WI38 (cell line): ENCODE measurements at regions not wholly inside any gene's neighbourhood (a gene's known extent, or its start where the extent isn't known, plus 50 kb on each side); places are given as distances from the start of the nearest gene placed in this dataset.

Experiments used
- H3K4me3 ChIP-seq: 2 replicates; pipeline ENCODE4 v1.5.1; 2011; ENCODE audit warnings: low read depth, mild to moderate bottlenecking, control low read depth, low read length
- CTCF ChIP-seq: IDR thresholded peaks from 2 replicates; pipeline ENCODE4 v1.5.1; 2012; ENCODE audit warnings: low read depth, mild to moderate bottlenecking, control low read depth, low read length

- H3K4me3 ChIP-seq = no peak overlapping the region
- no peak for TF ChIP-seq CTCF
These were observed 110.5 kb upstream of the ZNF32 start for GRCh38 chr10:43759216-43759615.

GRCh38 chr10:43756341-43756740 is 107.7 kb upstream of the ZNF32 start:
- H3K4me3 ChIP-seq = no peak overlapping the region
- TF ChIP-seq CTCF = no peak

GRCh38 chr10:43754569-43755260 is 106.0 kb upstream of the ZNF32 start:
- TF ChIP-seq CTCF = no peak
- no peak overlapping the region for H3K4me3 ChIP-seq

- no peak overlapping the region for H3K4me3 ChIP-seq
- no peak for TF ChIP-seq CTCF
These were observed 104.8 kb upstream of the ZNF32 start for GRCh38 chr10:43753397-43754061.

GRCh38 chr10:43752682-43753081 is 104.0 kb upstream of the ZNF32 start:
- H3K4me3 ChIP-seq = no peak overlapping the region
- TF ChIP-seq CTCF = no peak

- TF ChIP-seq CTCF = no peak
- H3K4me3 ChIP-seq = no peak overlapping the region
These were observed 103.0 kb upstream of the ZNF32 start for GRCh38 chr10:43751646-43752045.

- no peak overlapping the region for H3K4me3 ChIP-seq
- no peak for TF ChIP-seq CTCF
These were observed 101.4 kb upstream of the ZNF32 start for GRCh38 chr10:43749940-43750552.
